B cell (primary cell): ENCODE measurements at regions not wholly inside any gene's neighbourhood (a gene's known extent, or its start where the extent isn't known, plus 50 kb on each side); places are given as distances from the start of the nearest gene placed in this dataset.

ENCODE experiments used
- ATAC-seq: fragments of 200-7000 bp; cut with Tn5 transposase; one replicate; pipeline ENCODE4 v1.10.0; 2021; ENCODE audit warnings: low read depth, mild to moderate bottlenecking, moderate number of reproducible peaks, moderate library complexity
- CTCF ChIA-PET: fragments of 350-600 bp; sonication (Branson Sonifier 250); formaldehyde crosslinking; loops from one replicate; lab custom pipeline; 2021; ENCODE audit warnings: antibody characterized with exemption, inconsistent platforms; lab: Charles Lee
- POLR2A ChIA-PET: fragments of 350-600 bp; sonication (Branson Sonifier 250); formaldehyde crosslinking; loops from one replicate; lab custom pipeline; 2021; ENCODE audit warnings: antibody characterized with exemption; lab: Charles Lee
- DNase-seq: peaks from one replicate; pipeline ENCODE4 v3.0.0; 2013
- H2AFZ ChIP-seq: 2 replicates; pipeline ENCODE4 v1.6.1; 2012; ENCODE audit warnings: mild to moderate bottlenecking, low read depth, low read length; ENCODE audit not compliant: insufficient read depth, poor library complexity, severe bottlenecking
- H3K27ac ChIP-seq, 2 donors: 1 replicate in 1 of 2; 2 replicates in 1 of 2; pipeline ENCODE4 v1.5.1; 2012 to 2013; ENCODE audit warnings: low read length in 2 of 2, mild to moderate bottlenecking in 2 of 2, moderate library complexity in 1 of 2
- H3K27me3 ChIP-seq, 4 experiments: fragments of 200-600 bp in 1 of 4; sonication (generic) in 1 of 4; replicated peaks in 1 of 4; 1 replicate in 2 of 4; 2 replicates in 2 of 4; pipeline versions ENCODE4 v1.6.1 to v1.7.0; 2013 to 2016; ENCODE audit warnings: low read length in 3 of 4, mild to moderate bottlenecking in 2 of 4, mixed read lengths in 1 of 4, moderate library complexity in 1 of 4; ENCODE audit not compliant: insufficient read depth in 4 of 4, control insufficient read depth in 3 of 4; ENCODE audit errors: control extremely low read depth in 1 of 4
- H3K36me3 ChIP-seq, 2 experiments: replicated peaks in 1 of 2; 1 replicate in 1 of 2; 2 replicates in 1 of 2; pipeline versions ENCODE4 v1.6.1 to v1.7.1; 2013; ENCODE audit warnings: low read length in 1 of 2; ENCODE audit not compliant: insufficient read depth in 2 of 2, control insufficient read depth in 1 of 2; ENCODE audit errors: control extremely low read depth in 1 of 2, extremely low read depth in 1 of 2
- H3K4me1 ChIP-seq, 2 donors: fragments of 200-600 bp in 1 of 2; sonication (generic) in 1 of 2; 1 replicate in 1 of 2; 2 replicates in 1 of 2; pipeline versions ENCODE4 v1.5.1 to v1.6.1; 2013 to 2017; ENCODE audit warnings: low read length in 2 of 2; ENCODE audit not compliant: control insufficient read depth in 2 of 2, insufficient read depth in 2 of 2
- H3K4me2 ChIP-seq: replicated peaks from 2 replicates; pipeline ENCODE3; 2012; ENCODE audit warnings: mild to moderate bottlenecking, low read depth, low read length; ENCODE audit not compliant: poor library complexity, severe bottlenecking
- H3K4me3 ChIP-seq, 5 experiments: fragments of 200-600 bp in 1 of 5; sonication (generic) in 1 of 5; 1 replicate in 3 of 5; 2 replicates in 2 of 5; pipeline versions ENCODE4 v1.5.1 to v1.7.0; 2011 to 2016; ENCODE audit warnings: low read length in 4 of 5, mild to moderate bottlenecking in 4 of 5, low read depth in 2 of 5, control low read depth in 1 of 5, moderate library complexity in 1 of 5; ENCODE audit not compliant: insufficient read depth in 1 of 5; ENCODE audit errors: control extremely low read depth in 1 of 5, extremely low read depth in 1 of 5
- H3K79me2 ChIP-seq: fragments of 200-600 bp; sonication (generic); one replicate; pipeline ENCODE4 v1.6.0; 2016; ENCODE audit warnings: low read length; ENCODE audit not compliant: control insufficient read depth, insufficient read depth
- H3K9ac ChIP-seq: fragments of 200-600 bp; sonication (generic); 2 replicates; pipeline ENCODE4 v1.6.1; 2017; ENCODE audit warnings: mild to moderate bottlenecking, low read length, moderate library complexity
- H3K9me3 ChIP-seq, 3 donors: one replicate each; pipeline versions ENCODE4 v1.6.1 to v1.7.1; 2013; ENCODE audit warnings: low read length in 2 of 3; ENCODE audit not compliant: control insufficient read depth in 2 of 3, insufficient read depth in 1 of 3; ENCODE audit errors: control extremely low read depth in 1 of 3
- H4K20me1 ChIP-seq: 2 replicates; pipeline ENCODE4 v1.6.0; 2012; ENCODE audit warnings: mild to moderate bottlenecking, low read length; ENCODE audit not compliant: insufficient read depth, control insufficient read depth, poor library complexity, severe bottlenecking
- H3K27ac Mint-ChIP-seq: one replicate; pipeline ENCODE4 v1.8.0; 2021; ENCODE audit warnings: mixed read lengths
- H3K27me3 Mint-ChIP-seq: one replicate; pipeline ENCODE4 v1.8.0; 2021; ENCODE audit warnings: mixed read lengths
- H3K4me1 Mint-ChIP-seq: one replicate; pipeline ENCODE4 v1.8.0; 2021; ENCODE audit warnings: mixed read lengths
- H3K4me3 Mint-ChIP-seq: one replicate; pipeline ENCODE4 v1.8.0; 2021; ENCODE audit warnings: mixed read lengths
- H3K9me3 Mint-ChIP-seq: one replicate; pipeline ENCODE4 v1.8.0; 2022; ENCODE audit warnings: mixed read lengths; ENCODE audit not compliant: insufficient read depth
- CTCF ChIP-seq: fragments of 200-600 bp; IDR thresholded peaks from one replicate; pipeline ENCODE4 v1.8.0; 2022; ENCODE audit warnings: antibody characterized with exemption, mild to moderate bottlenecking
- EZH2 ChIP-seq: IDR thresholded peaks from 2 replicates; pipeline ENCODE4 v1.6.1; 2012; ENCODE audit warnings: borderline replicate concordance, low read depth, mild to moderate bottlenecking, moderate library complexity, low read length; ENCODE audit not compliant: insufficient read depth, poor library complexity, severe bottlenecking
- WGBS: methylation state at CpG from one replicate; pipeline ENCODE4 v1.1.5; 2013; ENCODE audit warnings: missing lambda C conversion rate; ENCODE audit not compliant: insufficient coverage; 5-methylcytosine and 5-hydroxymethylcytosine counted together
- intact Hi-C: fragments of 100-400 bp; cut with micrococcal nuclease; formaldehyde crosslinking; loops from one replicate; pipeline ENCODE4 v1.10.0; 2022

DNA sequence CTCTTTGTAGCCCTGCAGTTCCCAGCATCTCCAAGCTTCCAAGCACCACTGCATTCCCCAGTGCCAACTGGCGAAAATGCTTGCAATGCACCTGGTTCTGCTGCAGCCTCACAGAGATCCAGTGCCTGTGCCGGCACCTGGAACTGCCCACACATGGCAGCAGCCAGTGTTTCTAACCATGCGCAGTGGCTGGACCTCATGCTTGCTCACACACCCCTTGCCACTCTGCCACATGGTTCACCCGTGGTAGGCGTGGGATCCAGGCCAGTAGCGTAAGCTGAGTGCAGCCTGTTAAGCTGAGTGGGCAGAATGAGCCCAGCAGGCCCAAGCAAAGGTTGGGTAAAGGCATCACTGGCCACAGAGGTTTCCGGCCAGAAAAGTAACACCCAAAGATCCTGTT lies 214.1 kb upstream of the VLDLR start:
- H3K4me1 ChIP-seq, result no peaks in the 10 kb centered on the region
- H3K27ac ChIP-seq, result no peak overlapping the region
- no peak overlapping the region for H3K9ac ChIP-seq
- H3K4me3 ChIP-seq, result no peak overlapping the region
- Mint-ChIP-seq H3K9me3 (peaks cover 5% of the 10 kb centered on the region), H3K4me1 (no peaks in the 10 kb centered on the region), H3K4me3 (no peak overlapping the region), H3K27ac (no peak overlapping the region), H3K27me3 (peaks cover 4% of the 10 kb centered on the region)
- TF ChIP-seq CTCF, result no peak
- no peak for TF ChIP-seq EZH2
- no peak for DNase-seq
- ATAC-seq, result no peak
- H3K9me3 ChIP-seq, result peaks cover 0 to 22% (median 0%) of the 10 kb centered on the region in 3 donors
- ChIA-PET POLR2A (no interaction called here), CTCF (no interaction called here)
- no peak overlapping the region for H3K4me2 ChIP-seq
- intact Hi-C loops, result no loop called here
- no peaks in the 10 kb centered on the region for H3K27me3 ChIP-seq
- no peaks in the 10 kb centered on the region for H3K79me2 ChIP-seq
- no peaks in the 10 kb centered on the region for H4K20me1 ChIP-seq
- 93% methylated on average over 6 of the region's 7 CpGs for WGBS
- H2AFZ ChIP-seq, result no peak overlapping the region
- no peaks in the 10 kb centered on the region for H3K36me3 ChIP-seq

DNA sequence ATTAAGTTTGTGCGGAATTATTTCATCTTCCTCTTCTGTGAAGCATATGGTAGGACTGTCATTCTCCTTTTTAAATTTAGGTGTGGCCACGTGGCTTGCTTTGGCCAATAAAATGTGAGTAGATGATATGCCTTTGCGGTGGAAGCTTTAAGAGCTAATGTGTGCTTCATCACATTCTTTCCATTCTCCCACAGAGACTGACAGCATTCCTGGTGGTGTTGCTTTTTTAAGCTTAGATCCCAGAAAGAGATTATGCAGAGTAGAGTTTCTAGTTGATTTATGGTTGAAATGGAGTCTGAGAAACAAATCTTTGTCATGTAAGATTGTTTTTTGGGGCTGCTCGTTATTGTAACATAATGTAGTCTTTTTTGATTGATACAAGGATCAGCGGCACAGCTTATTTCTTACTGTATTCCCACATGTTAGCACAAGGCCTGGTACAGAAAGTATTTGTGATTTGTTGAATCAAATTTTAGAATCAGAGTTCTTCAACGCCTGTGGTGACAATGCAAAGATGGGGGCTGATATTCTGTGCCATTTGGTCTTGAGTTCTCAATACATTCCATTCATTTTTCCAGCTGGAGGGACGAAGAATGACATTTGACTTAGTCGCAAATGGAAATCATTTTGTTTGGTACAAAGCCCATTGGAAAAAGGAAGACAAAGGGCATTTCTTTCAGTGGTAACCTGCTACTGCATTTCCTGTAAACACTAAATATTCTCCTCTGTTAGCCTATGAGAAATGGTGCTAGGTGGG lies 209.9 kb upstream of the VLDLR start:
- no peak overlapping the region for H3K27ac ChIP-seq
- POLR2A ChIA-PET, result no interaction called here
- H3K4me1 Mint-ChIP-seq, result no peaks in the 10 kb centered on the region

More for the DNA sequence above, 209.9 kb upstream of the VLDLR start:
- no peak overlapping the region for H3K4me3 ChIP-seq
- ATAC-seq, result no peak
- no peaks in the 10 kb centered on the region for H3K36me3 ChIP-seq
- TF ChIP-seq EZH2, result no peak
- no peak for TF ChIP-seq CTCF
- intact Hi-C loops, result no loop called here
- Mint-ChIP-seq H3K27ac (no peak overlapping the region), H3K9me3 (no peaks in the 10 kb centered on the region), H3K27me3 (peaks cover 7% of the 10 kb centered on the region), H3K4me3 (no peak overlapping the region)
- no peak for DNase-seq
- no peaks in the 10 kb centered on the region for H3K79me2 ChIP-seq
- CTCF ChIA-PET, result no interaction called here
- no peaks in the 10 kb centered on the region for H3K27me3 ChIP-seq
- H3K9ac ChIP-seq, result no peak overlapping the region
- no peaks in the 10 kb centered on the region for H3K4me1 ChIP-seq
- WGBS, result no CpG with 5 or more reads among the region's 8 CpGs
- H3K9me3 ChIP-seq, result peaks cover 0 to 7% (median 0%) of the 10 kb centered on the region in 3 donors
- H2AFZ ChIP-seq, result no peak overlapping the region
- H3K4me2 ChIP-seq, result no peak overlapping the region
- H4K20me1 ChIP-seq, result no peaks in the 10 kb centered on the region
